ENCODE measurements at regions not wholly inside any gene's neighbourhood (a gene's known extent, or its start where the extent isn't known, plus 50 kb on each side); places are given as distances from the start of the nearest gene placed in this dataset.

GRCh38 chr3:81382470-81382869 is 379.0 kb downstream of the GBE1 start:
- DNase-seq (ENCODE audit: extremely low read depth in 1 of 4, low spot score in 3 of 4) (no peak), ATAC-seq (no peak), FAIRE-seq (no peak)
- Histone ChIP-seq H3K9me1 (ENCODE audit: control insufficient read depth, insufficient read depth, low read length) (no peaks in the 10 kb centered on the region), H3K9ac (ENCODE audit: insufficient read depth in 1 of 2, low read depth in 2 of 2, low read length in 2 of 2) (no peak overlapping the region), H3K27ac (ENCODE audit: extremely low read depth, low read depth, low read length) (no peak overlapping the region), H3K4me3 (no peak overlapping the region), H3K36me3 (ENCODE audit: control insufficient read depth, insufficient read depth, low read length) (no peaks in the 10 kb centered on the region), H3K27me3 (ENCODE audit: control insufficient read depth in 2 of 2, insufficient read depth in 2 of 2, low read length in 2 of 2) (no peaks in the 10 kb centered on the region), H2AFZ (ENCODE audit: low read depth, low read length) (no peak overlapping the region), H4K20me1 (replicated peaks; ENCODE audit: control insufficient read depth, insufficient read depth, low read length) (no peaks in the 10 kb centered on the region), H3K9me3 (replicated peaks; ENCODE audit: control insufficient read depth, insufficient read depth, low read depth, low read length) (no peaks in the 10 kb centered on the region), H3K4me1 (replicated peaks in 1 of 2; ENCODE audit: control insufficient read depth in 2 of 2, insufficient read depth in 2 of 2, low read length in 2 of 2) (no peaks in the 10 kb centered on the region), H3K4me2 (ENCODE audit: insufficient read depth, low read length) (no peak overlapping the region), H3K79me2 (ENCODE audit: control insufficient read depth, insufficient read depth, low read length) (no peaks in the 10 kb centered on the region)
- in situ Hi-C loops (cut with MboI) (no loop called here), intact Hi-C loops (cut with micrococcal nuclease) (no loop called here)
- TF ChIP-seq SREBF2 (CRISPR knock-in tag; IDR thresholded peaks at IDR 0.05): no peak
- no peak for TF ChIP-seq KAT2B (IDR thresholded peaks at IDR 0.05; ENCODE audit: low read depth, low read length)
- TF ChIP-seq ZEB2 (IDR thresholded peaks at IDR 0.05): no peak
- no peak for TF ChIP-seq ZNF717 (CRISPR knock-in tag; IDR thresholded peaks at IDR 0.05)
- no peak for TF ChIP-seq ZNF197 (CRISPR knock-in tag; IDR thresholded peaks at IDR 0.05; ENCODE audit: low read depth)
- no peak for TF ChIP-seq ZNF133 (CRISPR knock-in tag; IDR thresholded peaks at IDR 0.05)
- TF ChIP-seq ZNF583 (CRISPR knock-in tag; IDR thresholded peaks at IDR 0.05): no peak
- TF ChIP-seq ZNF644 (tag; IDR thresholded peaks at IDR 0.05; ENCODE audit: low read depth): no peak
- no peak for TF ChIP-seq GTF2E2 (tag; IDR thresholded peaks at IDR 0.05)
- no peak for TF ChIP-seq TAF1 (IDR thresholded peaks at IDR 0.05; ENCODE audit: control insufficient read depth, extremely low read depth, insufficient read depth, low read length, severe bottlenecking)
- TF ChIP-seq ZBTB33 (CRISPR knock-in tag; IDR thresholded peaks at IDR 0.05): no peak
- TF ChIP-seq POLR3G (IDR thresholded peaks at IDR 0.05; ENCODE audit: extremely low read depth, insufficient read length, insufficient replicate concordance): no peak
- POLR2A ChIA-PET: no interaction called here
- BruUV-seq (replicated peaks): no TSS peak
- CTCF ChIA-PET (ENCODE audit: low intra/inter-chr PET ratio): no interaction called here
- 0% methylated on average over 1 of the region's 1 CpG for WGBS (ENCODE audit: insufficient coverage, low coverage, missing lambda C conversion rate)

Data from K562 (cell line).